Upper lobe of left lung (tissue), 6 donors: ENCODE measurements at regions not wholly inside any gene's neighbourhood (a gene's known extent, or its start where the extent isn't known, plus 50 kb on each side); places are given as distances from the start of the nearest gene placed in this dataset.

Source experiments
- ATAC-seq, 2 donors: fragments of 200-7000 bp; cut with Tn5 transposase; one replicate each; pipeline ENCODE4 v1.9.1; 2022; ENCODE audit warnings: mild to moderate bottlenecking in 2 of 2, moderate library complexity in 2 of 2; ENCODE audit not compliant: low FRiP score in 2 of 2
- DNase-seq, 2 donors: peaks; one replicate each; pipeline ENCODE4 v3.0.0-alpha.2; 2019 to 2020
- H3K27ac ChIP-seq, 4 donors: fragments of 200-600 bp; sonication (generic); one replicate each; pipeline ENCODE4 v1.5.1; 2016 to 2019
- H3K27me3 ChIP-seq, 4 donors: fragments of 200-600 bp; sonication (generic); one replicate each; pipeline ENCODE4 v1.5.1; 2017 to 2019
- H3K36me3 ChIP-seq, 4 donors: fragments of 200-600 bp; sonication (generic); one replicate each; pipeline ENCODE4 v1.5.1; 2016 to 2019
- H3K4me1 ChIP-seq, 4 donors: fragments of 200-600 bp; sonication (generic); one replicate each; pipeline ENCODE4 v1.5.1; 2018 to 2019
- H3K4me3 ChIP-seq, 4 donors: fragments of 200-600 bp; sonication (generic); one replicate each; pipeline ENCODE4 v1.5.1; 2017 to 2019; ENCODE audit warnings: mild to moderate bottlenecking in 2 of 4, moderate library complexity in 1 of 4
- H3K9me3 ChIP-seq, 4 donors: fragments of 200-600 bp; sonication (generic); one replicate each; pipeline ENCODE4 v1.5.1; 2018 to 2019
- EP300 ChIP-seq, 4 donors: sonication (generic); formaldehyde crosslinking; IDR thresholded peaks; one replicate each; pipeline ENCODE4 v1.5.1; 2017; ENCODE audit warnings: antibody characterized with exemption in 4 of 4, control low read depth in 2 of 4
- POLR2A ChIP-seq, 4 donors: fragments of 450-650 bp; IDR thresholded peaks; one replicate each; pipeline ENCODE4 v1.5.1; 2016 to 2017; ENCODE audit warnings: antibody characterized with exemption in 4 of 4, mild to moderate bottlenecking in 2 of 4
- POLR2AphosphoS5 ChIP-seq, 2 donors: sonication (generic); formaldehyde crosslinking; IDR thresholded peaks; one replicate each; pipeline ENCODE4 v1.5.1; 2017; ENCODE audit warnings: antibody characterized with exemption in 2 of 2
- WGBS, 2 donors: methylation state at CpG; one replicate each; pipeline ENCODE4 v1.1.5; 2017 to 2018; 5-methylcytosine and 5-hydroxymethylcytosine counted together
- TF ChIP-seq, protein P1 (sequence below), 6 experiments: fragments of 450-650 bp in 4 of 6; fragments of 200-600 bp in 2 of 6; sonication (generic) in 2 of 6; IDR thresholded peaks; one replicate each; pipeline ENCODE4 v1.5.1; 2016 to 2019; ENCODE audit warnings: antibody characterized with exemption in 6 of 6
- donor health status: DM: no; HTN: no; CAD: no; lungs with moderate emphysema.
- donor health status: DM: no; HTN: yes; CAD: no; lungs with severe emphysema.

DNA sequence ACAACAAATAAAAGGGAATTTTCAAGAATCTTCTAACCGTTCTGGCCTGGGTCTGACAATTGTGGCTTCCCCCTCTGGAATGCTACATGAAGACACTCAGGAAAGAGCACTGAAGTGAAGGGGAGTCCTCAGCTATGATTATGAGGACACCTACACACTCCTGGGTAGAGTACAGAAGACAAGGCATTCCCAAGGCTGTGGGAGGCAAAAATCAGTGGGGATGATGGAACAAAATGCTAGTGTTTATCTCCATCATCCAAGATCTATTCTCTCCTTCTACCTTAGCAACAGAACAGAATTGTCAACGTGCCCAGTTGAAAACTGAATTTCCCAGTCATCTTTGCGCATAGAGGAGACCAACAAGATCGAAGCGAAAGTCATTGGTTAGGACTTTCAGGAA is 130.1 kb upstream of the LARP1 start:
- DNase-seq = no peak
- 83 to 85% methylated on average over 5 of the region's 5 CpGs for WGBS, 2 donors
- ATAC-seq = no peak
- no peaks in the 10 kb centered on the region for H3K4me1 ChIP-seq
- H3K27ac ChIP-seq = no peak overlapping the region
- TF ChIP-seq POLR2A (IDR thresholded peaks at IDR 0.05) (no peak), POLR2AphosphoS5 (IDR thresholded peaks at IDR 0.05) (no peak), EP300 (IDR thresholded peaks at IDR 0.05) (no peak)
- TF ChIP-seq, protein P1, sequence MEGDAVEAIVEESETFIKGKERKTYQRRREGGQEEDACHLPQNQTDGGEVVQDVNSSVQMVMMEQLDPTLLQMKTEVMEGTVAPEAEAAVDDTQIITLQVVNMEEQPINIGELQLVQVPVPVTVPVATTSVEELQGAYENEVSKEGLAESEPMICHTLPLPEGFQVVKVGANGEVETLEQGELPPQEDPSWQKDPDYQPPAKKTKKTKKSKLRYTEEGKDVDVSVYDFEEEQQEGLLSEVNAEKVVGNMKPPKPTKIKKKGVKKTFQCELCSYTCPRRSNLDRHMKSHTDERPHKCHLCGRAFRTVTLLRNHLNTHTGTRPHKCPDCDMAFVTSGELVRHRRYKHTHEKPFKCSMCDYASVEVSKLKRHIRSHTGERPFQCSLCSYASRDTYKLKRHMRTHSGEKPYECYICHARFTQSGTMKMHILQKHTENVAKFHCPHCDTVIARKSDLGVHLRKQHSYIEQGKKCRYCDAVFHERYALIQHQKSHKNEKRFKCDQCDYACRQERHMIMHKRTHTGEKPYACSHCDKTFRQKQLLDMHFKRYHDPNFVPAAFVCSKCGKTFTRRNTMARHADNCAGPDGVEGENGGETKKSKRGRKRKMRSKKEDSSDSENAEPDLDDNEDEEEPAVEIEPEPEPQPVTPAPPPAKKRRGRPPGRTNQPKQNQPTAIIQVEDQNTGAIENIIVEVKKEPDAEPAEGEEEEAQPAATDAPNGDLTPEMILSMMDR (IDR thresholded peaks at IDR 0.05) = no peak
- H3K4me3 ChIP-seq = no peak overlapping the region
- H3K27me3 ChIP-seq = no peaks in the 10 kb centered on the region
- no peaks in the 10 kb centered on the region for H3K9me3 ChIP-seq
- H3K36me3 ChIP-seq = no peaks in the 10 kb centered on the region

DNA sequence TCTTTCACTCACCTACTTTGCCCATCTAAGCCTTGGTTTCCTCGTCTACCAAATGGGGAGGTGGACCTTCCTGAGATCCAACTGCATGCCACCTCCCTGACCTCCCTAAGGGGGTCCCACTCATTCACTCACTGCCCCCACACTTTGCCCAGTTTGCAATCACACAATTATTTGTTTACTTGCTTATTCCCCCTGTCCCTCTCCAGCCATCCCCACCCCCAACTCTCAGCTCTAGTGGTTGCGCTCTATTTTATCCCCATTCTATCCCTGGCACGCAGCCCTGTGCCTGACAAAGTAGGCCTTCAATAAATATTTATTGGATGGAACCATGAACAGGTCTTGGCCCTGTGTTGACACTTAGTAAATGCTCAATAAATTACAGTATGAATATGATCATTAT is 130.8 kb upstream of the LARP1 start:
- ATAC-seq = no peak
- no peak for TF ChIP-seq POLR2AphosphoS5 (IDR thresholded peaks at IDR 0.05)
- TF ChIP-seq, protein P1 (IDR thresholded peaks at IDR 0.05) = no peak
- TF ChIP-seq POLR2A (IDR thresholded peaks at IDR 0.05) = no peak
- no peak for TF ChIP-seq EP300 (IDR thresholded peaks at IDR 0.05)
- H3K36me3 ChIP-seq = no peaks in the 10 kb centered on the region
- H3K27ac ChIP-seq = no peak overlapping the region
- no peaks in the 10 kb centered on the region for H3K27me3 ChIP-seq
- 84 to 90% methylated on average over 3 of the region's 3 CpGs for WGBS, 2 donors
- no peak overlapping the region for H3K4me3 ChIP-seq
- no peaks in the 10 kb centered on the region for H3K9me3 ChIP-seq
- no peaks in the 10 kb centered on the region for H3K4me1 ChIP-seq
- DNase-seq = no peak

DNA sequence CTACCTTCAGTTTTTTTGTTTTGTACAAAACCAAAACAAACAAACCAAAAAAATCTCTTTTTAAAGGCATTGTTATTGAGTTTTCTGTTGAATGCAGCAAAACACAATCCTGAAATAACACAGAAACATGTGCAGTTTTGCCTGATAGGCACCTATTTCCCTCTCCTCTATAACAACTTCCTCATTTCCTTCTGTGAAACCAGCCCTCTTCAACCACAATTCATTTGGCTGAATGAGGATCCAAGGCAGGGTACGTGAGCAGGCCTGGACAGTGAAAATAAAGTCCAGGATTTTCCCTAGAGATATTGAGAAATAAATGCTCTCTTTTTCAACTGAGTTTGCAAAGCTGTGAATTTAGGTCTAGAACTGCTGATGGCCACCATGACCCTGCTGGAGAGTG is 134.8 kb upstream of the LARP1 start:
- Histone ChIP-seq H3K36me3 (no peaks in the 10 kb centered on the region), H3K27ac (no peak overlapping the region), H3K9me3 (no peaks in the 10 kb centered on the region), H3K4me3 (no peak overlapping the region), H3K27me3 (no peaks in the 10 kb centered on the region), H3K4me1 (no peaks in the 10 kb centered on the region)
- 27 to 50% methylated on average over 1 of the region's 1 CpG for WGBS, 2 donors
- ATAC-seq (peak in 1 of 2 donors; percentile 39), DNase-seq (no peak)
- TF ChIP-seq POLR2A (IDR thresholded peaks at IDR 0.05) (no peak), POLR2AphosphoS5 (IDR thresholded peaks at IDR 0.05) (no peak), EP300 (IDR thresholded peaks at IDR 0.05) (no peak)
- TF ChIP-seq, protein P1 (IDR thresholded peaks at IDR 0.05) = no peak

DNA sequence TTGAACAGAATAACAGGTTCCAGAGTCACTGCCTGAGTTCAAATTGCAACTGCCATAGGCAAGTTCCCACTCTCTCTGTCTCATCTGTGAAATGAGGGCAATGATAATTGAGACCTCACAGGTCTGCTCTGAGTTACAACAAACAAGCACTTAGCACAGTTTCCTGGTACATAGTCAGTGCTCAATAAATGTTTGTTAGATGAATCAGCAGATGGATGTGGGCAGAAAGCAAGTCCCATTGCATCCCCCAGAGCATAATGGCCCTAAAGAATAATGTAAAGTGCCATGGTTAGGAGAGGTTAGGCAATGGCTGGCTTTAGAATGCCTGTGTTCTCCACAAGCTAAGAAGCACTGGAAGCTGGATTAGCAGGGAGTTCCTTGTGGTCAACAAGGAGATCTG is 136.5 kb upstream of the LARP1 start:
- H3K4me3 ChIP-seq = no peak overlapping the region
- ATAC-seq (no peak), DNase-seq (no peak)
- H3K9me3 ChIP-seq = no peaks in the 10 kb centered on the region
- no peaks in the 10 kb centered on the region for H3K36me3 ChIP-seq
- no peak for TF ChIP-seq EP300 (IDR thresholded peaks at IDR 0.05)
- TF ChIP-seq, protein P1 (IDR thresholded peaks at IDR 0.05) = no peak
- no peak for TF ChIP-seq POLR2AphosphoS5 (IDR thresholded peaks at IDR 0.05)
- no peak overlapping the region for H3K27ac ChIP-seq
- no peaks in the 10 kb centered on the region for H3K27me3 ChIP-seq
- no peaks in the 10 kb centered on the region for H3K4me1 ChIP-seq

DNA sequence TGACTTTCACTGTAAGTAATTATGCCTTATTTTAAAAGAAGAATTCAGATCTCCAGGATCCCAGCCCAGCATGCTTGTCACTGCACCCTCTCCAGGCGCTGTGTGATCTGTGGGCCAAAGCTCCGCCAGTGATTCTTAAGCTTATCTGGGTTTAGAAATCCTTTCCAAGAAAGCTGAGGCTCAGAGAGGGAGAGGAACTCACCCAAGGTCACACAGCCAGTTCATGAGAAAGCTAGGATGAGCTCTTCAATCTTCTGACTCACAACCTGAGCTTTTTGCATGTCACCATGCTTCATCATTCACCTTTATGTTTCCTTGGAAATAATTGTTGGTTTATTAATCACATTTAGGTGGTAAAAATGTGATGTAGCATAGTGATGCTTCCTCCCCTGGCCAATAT is 136.6 kb upstream of the HAND1 start:
- peaks cover 11 to 16% (median 15%) of the 10 kb centered on the region in 4 donors for H3K4me1 ChIP-seq

More for the DNA sequence above, 136.6 kb upstream of the HAND1 start:
- TF ChIP-seq POLR2AphosphoS5 (IDR thresholded peaks at IDR 0.05) (no peak), POLR2A (IDR thresholded peaks at IDR 0.05) (no peak), EP300 (IDR thresholded peaks at IDR 0.05) (no peak)
- TF ChIP-seq, protein P1 (IDR thresholded peaks at IDR 0.05) = no peak
- WGBS, 2 donors = 92 to 100% methylated on average over 2 of the region's 2 CpGs
- H3K4me3 ChIP-seq = no peak overlapping the region
- no peak for ATAC-seq
- no peak for DNase-seq
- no peaks in the 10 kb centered on the region for H3K36me3 ChIP-seq
- H3K9me3 ChIP-seq = no peaks in the 10 kb centered on the region
- peaks cover 0 to 12% (median 7%) of the 10 kb centered on the region in 4 donors for H3K27me3 ChIP-seq
- no peak overlapping the region for H3K27ac ChIP-seq
